GM23338 (cell line): ENCODE measurements at regions not wholly inside any gene's neighbourhood (a gene's known extent, or its start where the extent isn't known, plus 50 kb on each side); places are given as distances from the start of the nearest gene placed in this dataset.

Source experiments
- ATAC-seq: fragments of 200-7000 bp; cut with Tn5 transposase; 3 replicates; pipeline ENCODE4 v1.9.1; 2020
- DNase-seq: peaks from one replicate; pipeline ENCODE4 v3.0.0-alpha.2; 2015; ENCODE audit warnings: low spot score
- H2AFZ ChIP-seq: fragments of 200-600 bp; sonication (generic); 2 replicates; pipeline ENCODE4 v1.8.0; 2016; ENCODE audit warnings: antibody characterized with exemption, mild to moderate bottlenecking, moderate library complexity
- H3F3A ChIP-seq: fragments of 200-600 bp; sonication (generic); replicated peaks from 2 replicates; pipeline ENCODE4 v1.8.0; 2017; ENCODE audit warnings: antibody characterized with exemption, mixed run types, low read depth
- H3K27ac ChIP-seq: fragments of 200-600 bp; sonication (generic); 2 replicates; pipeline ENCODE4 v1.6.1; 2016; ENCODE audit warnings: low read depth
- H3K27me3 ChIP-seq: fragments of 200-600 bp; sonication (generic); 2 replicates; pipeline ENCODE4 v1.8.0; 2016; ENCODE audit warnings: mild to moderate bottlenecking, mixed run types, moderate library complexity; ENCODE audit not compliant: insufficient read depth
- H3K36me3 ChIP-seq: fragments of 200-600 bp; sonication (generic); 2 replicates; pipeline ENCODE4 v1.8.0; 2016; ENCODE audit warnings: mild to moderate bottlenecking; ENCODE audit not compliant: insufficient read depth
- H3K4me1 ChIP-seq: fragments of 200-600 bp; sonication (generic); 2 replicates; pipeline ENCODE4 v1.8.0; 2016; ENCODE audit warnings: mild to moderate bottlenecking, moderate library complexity; ENCODE audit not compliant: insufficient read depth
- H3K4me2 ChIP-seq: fragments of 200-600 bp; sonication (generic); 2 replicates; pipeline ENCODE4 v1.7.1; 2017; ENCODE audit warnings: mixed run types
- H3K4me3 ChIP-seq: fragments of 200-600 bp; sonication (generic); 2 replicates; pipeline ENCODE4 v1.6.1; 2016; ENCODE audit warnings: mixed run types
- H3K79me2 ChIP-seq: fragments of 200-600 bp; sonication (generic); replicated peaks from 2 replicates; pipeline ENCODE4 v1.8.0; 2017; ENCODE audit warnings: mild to moderate bottlenecking; ENCODE audit not compliant: insufficient read depth
- H3K9me2 ChIP-seq: fragments of 200-600 bp; sonication (generic); 2 replicates; pipeline ENCODE4 v1.8.0; 2017; ENCODE audit not compliant: insufficient read depth
- H4K20me1 ChIP-seq: fragments of 200-600 bp; sonication (generic); replicated peaks from 2 replicates; pipeline ENCODE4 v1.8.0; 2017; ENCODE audit warnings: mild to moderate bottlenecking; ENCODE audit not compliant: insufficient read depth
- H3K27ac Mint-ChIP-seq: 2 replicates; pipeline ENCODE4 v1.8.0; 2020; ENCODE audit warnings: inconsistent platforms, mild to moderate bottlenecking, moderate library complexity, mixed read lengths
- H3K27me3 Mint-ChIP-seq: 3 replicates; pipeline ENCODE4 v1.8.0; 2022; ENCODE audit warnings: low read depth, mild to moderate bottlenecking, moderate library complexity, mixed read lengths, inconsistent platforms; ENCODE audit not compliant: insufficient read depth, poor library complexity
- H3K36me3 Mint-ChIP-seq: 3 replicates; pipeline ENCODE4 v1.8.0; 2021; ENCODE audit warnings: low read depth, mild to moderate bottlenecking, inconsistent platforms, moderate library complexity, mixed read lengths
- H3K4me1 Mint-ChIP-seq: 3 replicates; pipeline ENCODE4 v1.8.0; 2020; ENCODE audit warnings: mild to moderate bottlenecking, inconsistent platforms, mixed read lengths
- H3K4me3 Mint-ChIP-seq: 3 replicates; pipeline ENCODE4 v1.8.0; 2021; ENCODE audit warnings: moderate library complexity, mild to moderate bottlenecking, inconsistent platforms, mixed read lengths
- H3K9me3 Mint-ChIP-seq: 3 replicates; pipeline ENCODE4 v1.8.0; 2020; ENCODE audit warnings: moderate library complexity, mild to moderate bottlenecking, inconsistent platforms, mixed read lengths
- CREB1 ChIP-seq: fragments of 250-450 bp; sonication (Bioruptor Pico); IDR thresholded peaks from 2 replicates; pipeline ENCODE4 v1.5.0; 2020; ENCODE audit warnings: low read depth, mild to moderate bottlenecking, moderate library complexity
- EZH2 ChIP-seq: fragments of 200-600 bp; sonication (generic); IDR thresholded peaks from one replicate; pipeline ENCODE4 v1.8.0; 2017; ENCODE audit warnings: antibody characterized with exemption, mild to moderate bottlenecking, low read depth; ENCODE audit not compliant: unreplicated experiment
- JUNB ChIP-seq: IDR thresholded peaks from one replicate; pipeline ENCODE4 v1.6.1; 2016; ENCODE audit warnings: antibody characterized with exemption; ENCODE audit not compliant: unreplicated experiment
- NANOG ChIP-seq: IDR thresholded peaks from 2 replicates; pipeline ENCODE4 v1.6.1; 2016; ENCODE audit warnings: antibody characterized with exemption, borderline replicate concordance
- STAT1 ChIP-seq: IDR thresholded peaks from one replicate; pipeline ENCODE4 v1.6.1; 2016; ENCODE audit warnings: antibody characterized with exemption; ENCODE audit not compliant: unreplicated experiment
- ZNF114 ChIP-seq: fragments of 250-450 bp; sonication (Bioruptor Pico); IDR thresholded peaks from 2 replicates; pipeline ENCODE4 v1.5.0; 2020; ENCODE audit warnings: mild to moderate bottlenecking, moderate library complexity
- ZNF331 ChIP-seq: fragments of 250-450 bp; sonication (Bioruptor Pico); IDR thresholded peaks from 2 replicates; pipeline ENCODE4 v1.5.0; 2020; ENCODE audit warnings: low read depth, mild to moderate bottlenecking, moderate library complexity
- TF ChIP-seq, protein P1 (sequence below): IDR thresholded peaks from one replicate; pipeline ENCODE4 v1.6.1; 2018; ENCODE audit warnings: antibody characterized with exemption; ENCODE audit not compliant: unreplicated experiment
- TF ChIP-seq, protein P2 (sequence below): IDR thresholded peaks from 2 replicates; pipeline ENCODE4 v1.6.1; 2016; ENCODE audit warnings: antibody characterized with exemption
- TF ChIP-seq, protein P3 (sequence below), 2 experiments: fragments of 200-600 bp in 1 of 2; sonication (generic) in 1 of 2; conservative IDR thresholded peaks; 2 replicates each; pipeline versions ENCODE4 v1.5.1 to v1.6.1; 2016 to 2017; ENCODE audit warnings: antibody characterized with exemption in 2 of 2, low read depth in 2 of 2, mild to moderate bottlenecking in 2 of 2, moderate library complexity in 1 of 2

DNA sequence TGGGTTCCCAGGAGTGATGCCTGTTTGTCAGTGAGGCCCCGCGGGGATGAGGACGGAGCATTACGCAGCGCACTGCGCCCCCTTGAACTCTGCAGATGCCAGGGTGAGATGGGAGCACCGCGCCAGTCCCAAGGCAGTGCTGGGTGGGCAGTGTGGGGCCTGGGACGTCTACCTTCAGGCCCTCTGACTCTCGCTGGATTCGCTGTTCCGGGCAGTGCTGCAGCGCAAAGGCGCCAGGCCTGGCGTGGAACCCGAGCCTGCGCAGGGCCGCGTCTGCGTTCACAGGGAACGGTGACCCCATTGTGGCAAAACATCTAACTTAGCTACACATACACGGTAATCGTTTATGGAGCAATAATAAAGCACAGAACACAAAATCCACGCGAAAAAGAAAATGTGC is 257.3 kb downstream of the QKI start (continued):
- TF ChIP-seq, protein P1, sequence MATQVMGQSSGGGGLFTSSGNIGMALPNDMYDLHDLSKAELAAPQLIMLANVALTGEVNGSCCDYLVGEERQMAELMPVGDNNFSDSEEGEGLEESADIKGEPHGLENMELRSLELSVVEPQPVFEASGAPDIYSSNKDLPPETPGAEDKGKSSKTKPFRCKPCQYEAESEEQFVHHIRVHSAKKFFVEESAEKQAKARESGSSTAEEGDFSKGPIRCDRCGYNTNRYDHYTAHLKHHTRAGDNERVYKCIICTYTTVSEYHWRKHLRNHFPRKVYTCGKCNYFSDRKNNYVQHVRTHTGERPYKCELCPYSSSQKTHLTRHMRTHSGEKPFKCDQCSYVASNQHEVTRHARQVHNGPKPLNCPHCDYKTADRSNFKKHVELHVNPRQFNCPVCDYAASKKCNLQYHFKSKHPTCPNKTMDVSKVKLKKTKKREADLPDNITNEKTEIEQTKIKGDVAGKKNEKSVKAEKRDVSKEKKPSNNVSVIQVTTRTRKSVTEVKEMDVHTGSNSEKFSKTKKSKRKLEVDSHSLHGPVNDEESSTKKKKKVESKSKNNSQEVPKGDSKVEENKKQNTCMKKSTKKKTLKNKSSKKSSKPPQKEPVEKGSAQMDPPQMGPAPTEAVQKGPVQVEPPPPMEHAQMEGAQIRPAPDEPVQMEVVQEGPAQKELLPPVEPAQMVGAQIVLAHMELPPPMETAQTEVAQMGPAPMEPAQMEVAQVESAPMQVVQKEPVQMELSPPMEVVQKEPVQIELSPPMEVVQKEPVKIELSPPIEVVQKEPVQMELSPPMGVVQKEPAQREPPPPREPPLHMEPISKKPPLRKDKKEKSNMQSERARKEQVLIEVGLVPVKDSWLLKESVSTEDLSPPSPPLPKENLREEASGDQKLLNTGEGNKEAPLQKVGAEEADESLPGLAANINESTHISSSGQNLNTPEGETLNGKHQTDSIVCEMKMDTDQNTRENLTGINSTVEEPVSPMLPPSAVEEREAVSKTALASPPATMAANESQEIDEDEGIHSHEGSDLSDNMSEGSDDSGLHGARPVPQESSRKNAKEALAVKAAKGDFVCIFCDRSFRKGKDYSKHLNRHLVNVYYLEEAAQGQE = no peak
- no peak for TF ChIP-seq JUNB
- TF ChIP-seq STAT1 = no peak
- TF ChIP-seq ZNF331 (CRISPR knock-in tag) = no peak
- TF ChIP-seq, protein P2, sequence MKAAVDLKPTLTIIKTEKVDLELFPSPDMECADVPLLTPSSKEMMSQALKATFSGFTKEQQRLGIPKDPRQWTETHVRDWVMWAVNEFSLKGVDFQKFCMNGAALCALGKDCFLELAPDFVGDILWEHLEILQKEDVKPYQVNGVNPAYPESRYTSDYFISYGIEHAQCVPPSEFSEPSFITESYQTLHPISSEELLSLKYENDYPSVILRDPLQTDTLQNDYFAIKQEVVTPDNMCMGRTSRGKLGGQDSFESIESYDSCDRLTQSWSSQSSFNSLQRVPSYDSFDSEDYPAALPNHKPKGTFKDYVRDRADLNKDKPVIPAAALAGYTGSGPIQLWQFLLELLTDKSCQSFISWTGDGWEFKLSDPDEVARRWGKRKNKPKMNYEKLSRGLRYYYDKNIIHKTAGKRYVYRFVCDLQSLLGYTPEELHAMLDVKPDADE = no peak
- TF ChIP-seq, protein P3, sequence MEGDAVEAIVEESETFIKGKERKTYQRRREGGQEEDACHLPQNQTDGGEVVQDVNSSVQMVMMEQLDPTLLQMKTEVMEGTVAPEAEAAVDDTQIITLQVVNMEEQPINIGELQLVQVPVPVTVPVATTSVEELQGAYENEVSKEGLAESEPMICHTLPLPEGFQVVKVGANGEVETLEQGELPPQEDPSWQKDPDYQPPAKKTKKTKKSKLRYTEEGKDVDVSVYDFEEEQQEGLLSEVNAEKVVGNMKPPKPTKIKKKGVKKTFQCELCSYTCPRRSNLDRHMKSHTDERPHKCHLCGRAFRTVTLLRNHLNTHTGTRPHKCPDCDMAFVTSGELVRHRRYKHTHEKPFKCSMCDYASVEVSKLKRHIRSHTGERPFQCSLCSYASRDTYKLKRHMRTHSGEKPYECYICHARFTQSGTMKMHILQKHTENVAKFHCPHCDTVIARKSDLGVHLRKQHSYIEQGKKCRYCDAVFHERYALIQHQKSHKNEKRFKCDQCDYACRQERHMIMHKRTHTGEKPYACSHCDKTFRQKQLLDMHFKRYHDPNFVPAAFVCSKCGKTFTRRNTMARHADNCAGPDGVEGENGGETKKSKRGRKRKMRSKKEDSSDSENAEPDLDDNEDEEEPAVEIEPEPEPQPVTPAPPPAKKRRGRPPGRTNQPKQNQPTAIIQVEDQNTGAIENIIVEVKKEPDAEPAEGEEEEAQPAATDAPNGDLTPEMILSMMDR (conservative IDR thresholded peaks at IDR 0.05; ENCODE audit: low read depth in 2 of 2) = no peak
- no peak for TF ChIP-seq EZH2
- TF ChIP-seq ZNF114 = no peak

DNA sequence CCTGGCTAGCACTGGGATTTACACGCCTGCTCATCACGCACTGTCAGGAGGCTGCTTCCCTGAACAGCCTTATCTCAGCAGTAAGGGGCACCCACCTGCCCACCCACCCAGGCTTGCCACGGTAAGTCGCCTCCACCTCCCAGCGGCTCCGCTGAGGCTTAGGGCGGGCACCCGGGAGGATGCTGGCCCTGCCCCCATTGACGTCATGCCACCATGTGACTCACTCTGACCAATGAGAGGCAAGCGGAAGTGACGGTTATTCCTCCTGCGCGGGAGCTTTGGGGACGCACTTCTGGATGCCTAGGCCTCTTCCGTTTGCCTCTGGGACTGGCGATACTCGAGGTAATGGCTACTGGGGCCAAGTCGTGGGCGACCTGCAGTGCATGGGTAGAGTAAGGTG is 256.8 kb downstream of the QKI start:
- Mint-ChIP-seq H3K27ac (no peak overlapping the region), H3K36me3 (no peaks in the 10 kb centered on the region), H3K4me3 (no peak overlapping the region), H3K4me1 (peaks cover 5% of the 10 kb centered on the region; the same call in 1 of the 3 replicates), H3K27me3 (no peaks in the 10 kb centered on the region), H3K9me3 (peaks cover 5% of the 10 kb centered on the region; the same call in 2 of the 3 replicates)
- H3K27ac ChIP-seq = no peak overlapping the region
- no peak for ATAC-seq
- peak overlapping the region; percentile 10; the same call in 1 of the 2 replicates for H2AFZ ChIP-seq
- no peaks in the 10 kb centered on the region for H3F3A ChIP-seq
- no peak overlapping the region for H3K4me3 ChIP-seq
- no peaks in the 10 kb centered on the region for H3K79me2 ChIP-seq
- DNase-seq = no peak
- H3K36me3 ChIP-seq = no peaks in the 10 kb centered on the region
- no peaks in the 10 kb centered on the region for H3K4me1 ChIP-seq
- H3K27me3 ChIP-seq = no peaks in the 10 kb centered on the region
- no peak overlapping the region for H3K4me2 ChIP-seq
- no peaks in the 10 kb centered on the region; the same call in 1 of the 2 replicates for H3K9me2 ChIP-seq
- no peaks in the 10 kb centered on the region for H4K20me1 ChIP-seq
- no peak for TF ChIP-seq CREB1
- no peak for TF ChIP-seq STAT1
- no peak for TF ChIP-seq ZNF331 (CRISPR knock-in tag)
- TF ChIP-seq, protein P3 (conservative IDR thresholded peaks at IDR 0.05; ENCODE audit: low read depth in 2 of 2) = no peak
- TF ChIP-seq, protein P1 = no peak
- TF ChIP-seq ZNF114 = no peak
- no peak for TF ChIP-seq JUNB
- no peak for TF ChIP-seq NANOG
